Loucy (cell line): ENCODE measurements at regions not wholly inside any gene's neighbourhood (a gene's known extent, or its start where the extent isn't known, plus 50 kb on each side); places are given as distances from the start of the nearest gene placed in this dataset.

Source experiments
- EZH2phosphoT487 ChIP-seq: fragments of 200-600 bp; IDR thresholded peaks from 2 replicates; pipeline ENCODE4 v1.6.1; 2018; ENCODE audit warnings: antibody characterized with exemption, mild to moderate bottlenecking, moderate library complexity, borderline replicate concordance
- TF ChIP-seq, protein P1 (sequence below): fragments of 200-600 bp; sonication (generic); conservative IDR thresholded peaks from 2 replicates; pipeline ENCODE4 v1.5.1; 2014; ENCODE audit warnings: mild to moderate bottlenecking, antibody characterized with exemption, low read length

DNA sequence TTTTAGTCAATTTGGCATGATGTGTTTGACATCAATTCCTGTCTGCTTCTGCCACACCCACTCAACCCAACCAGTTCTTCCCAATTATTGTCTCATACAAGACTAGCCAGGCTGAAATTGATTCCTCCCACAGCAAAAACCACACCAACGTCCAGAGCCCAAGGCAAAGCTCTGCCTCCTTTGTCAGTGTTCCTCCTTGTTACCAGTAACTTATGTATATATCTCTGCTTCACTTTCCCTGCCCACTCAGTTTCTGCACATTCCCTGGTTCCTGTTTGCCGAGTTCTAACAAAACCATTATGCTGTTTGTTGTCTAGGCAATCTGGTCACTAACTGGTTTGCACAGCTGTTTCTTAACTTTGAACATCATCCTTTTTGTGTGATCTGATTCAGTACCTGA lies 547.9 kb upstream of the PTCHD4 start:
- TF ChIP-seq, protein P1, sequence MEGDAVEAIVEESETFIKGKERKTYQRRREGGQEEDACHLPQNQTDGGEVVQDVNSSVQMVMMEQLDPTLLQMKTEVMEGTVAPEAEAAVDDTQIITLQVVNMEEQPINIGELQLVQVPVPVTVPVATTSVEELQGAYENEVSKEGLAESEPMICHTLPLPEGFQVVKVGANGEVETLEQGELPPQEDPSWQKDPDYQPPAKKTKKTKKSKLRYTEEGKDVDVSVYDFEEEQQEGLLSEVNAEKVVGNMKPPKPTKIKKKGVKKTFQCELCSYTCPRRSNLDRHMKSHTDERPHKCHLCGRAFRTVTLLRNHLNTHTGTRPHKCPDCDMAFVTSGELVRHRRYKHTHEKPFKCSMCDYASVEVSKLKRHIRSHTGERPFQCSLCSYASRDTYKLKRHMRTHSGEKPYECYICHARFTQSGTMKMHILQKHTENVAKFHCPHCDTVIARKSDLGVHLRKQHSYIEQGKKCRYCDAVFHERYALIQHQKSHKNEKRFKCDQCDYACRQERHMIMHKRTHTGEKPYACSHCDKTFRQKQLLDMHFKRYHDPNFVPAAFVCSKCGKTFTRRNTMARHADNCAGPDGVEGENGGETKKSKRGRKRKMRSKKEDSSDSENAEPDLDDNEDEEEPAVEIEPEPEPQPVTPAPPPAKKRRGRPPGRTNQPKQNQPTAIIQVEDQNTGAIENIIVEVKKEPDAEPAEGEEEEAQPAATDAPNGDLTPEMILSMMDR, result no peak
- no peak for TF ChIP-seq EZH2phosphoT487
